ENCODE measurements at regions not wholly inside any gene's neighbourhood (a gene's known extent, or its start where the extent isn't known, plus 50 kb on each side); places are given as distances from the start of the nearest gene placed in this dataset.

GRCh38 chr7:118114175-118114574 lies 69.8 kb upstream of the LSM8 start:
- DNase-seq, result no peak
- H3K27ac ChIP-seq, result no peak overlapping the region
- in situ Hi-C loops (cut with HindIII; ENCODE audit: low pct_ligation_motif_present, low sequenced_read_pairs), result no loop called here
- TF ChIP-seq, protein P1, sequence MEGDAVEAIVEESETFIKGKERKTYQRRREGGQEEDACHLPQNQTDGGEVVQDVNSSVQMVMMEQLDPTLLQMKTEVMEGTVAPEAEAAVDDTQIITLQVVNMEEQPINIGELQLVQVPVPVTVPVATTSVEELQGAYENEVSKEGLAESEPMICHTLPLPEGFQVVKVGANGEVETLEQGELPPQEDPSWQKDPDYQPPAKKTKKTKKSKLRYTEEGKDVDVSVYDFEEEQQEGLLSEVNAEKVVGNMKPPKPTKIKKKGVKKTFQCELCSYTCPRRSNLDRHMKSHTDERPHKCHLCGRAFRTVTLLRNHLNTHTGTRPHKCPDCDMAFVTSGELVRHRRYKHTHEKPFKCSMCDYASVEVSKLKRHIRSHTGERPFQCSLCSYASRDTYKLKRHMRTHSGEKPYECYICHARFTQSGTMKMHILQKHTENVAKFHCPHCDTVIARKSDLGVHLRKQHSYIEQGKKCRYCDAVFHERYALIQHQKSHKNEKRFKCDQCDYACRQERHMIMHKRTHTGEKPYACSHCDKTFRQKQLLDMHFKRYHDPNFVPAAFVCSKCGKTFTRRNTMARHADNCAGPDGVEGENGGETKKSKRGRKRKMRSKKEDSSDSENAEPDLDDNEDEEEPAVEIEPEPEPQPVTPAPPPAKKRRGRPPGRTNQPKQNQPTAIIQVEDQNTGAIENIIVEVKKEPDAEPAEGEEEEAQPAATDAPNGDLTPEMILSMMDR (IDR thresholded peaks at IDR 0.05; ENCODE audit: low read depth, low read length, missing control alignments), result no peak
- no peak overlapping the region for H3K4me3 ChIP-seq (ENCODE audit: low read depth, low read length)
- H3K27me3 ChIP-seq (replicated peaks), result no peaks in the 10 kb centered on the region
- H3K36me3 ChIP-seq (replicated peaks), result no peaks in the 10 kb centered on the region

DNA sequence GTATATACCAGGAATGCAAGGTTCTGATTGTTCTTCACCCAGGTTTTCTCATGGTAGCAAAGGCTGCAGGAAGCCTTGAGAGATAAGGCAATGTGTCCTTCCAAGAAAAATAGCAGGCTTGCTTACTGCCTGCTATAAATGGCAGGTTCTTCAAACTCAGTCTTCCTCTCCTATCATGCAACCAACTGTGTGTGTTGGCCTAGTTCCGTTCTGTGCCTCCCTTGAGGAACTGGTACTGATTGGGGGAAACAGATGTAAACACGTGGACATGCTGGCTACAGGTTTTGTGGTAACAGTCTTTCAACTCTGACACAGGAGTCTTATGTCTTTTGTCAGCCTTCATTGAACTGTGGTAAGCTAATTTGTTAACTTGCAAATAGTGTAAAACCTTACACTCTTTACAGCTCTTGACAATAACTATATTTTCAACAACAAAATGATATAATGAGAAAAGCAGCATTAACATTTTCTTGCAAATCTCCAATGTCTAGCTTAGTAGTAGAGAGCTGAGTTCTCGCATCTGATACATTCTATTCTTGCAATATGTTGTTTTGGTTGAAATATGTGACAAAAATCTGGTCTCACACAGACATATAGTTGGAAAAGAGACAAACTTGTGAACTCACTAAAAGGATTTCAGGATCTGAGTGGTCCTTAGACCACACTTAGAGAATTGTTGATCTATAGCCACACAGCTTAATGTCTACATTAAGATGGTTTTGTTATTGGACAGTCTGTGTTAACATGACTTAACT lies 54.7 kb upstream of the LSM8 start:
- Histone ChIP-seq H3K27me3 (replicated peaks) (no peaks in the 10 kb centered on the region), H3K27ac (no peak overlapping the region), H3K36me3 (replicated peaks) (no peaks in the 10 kb centered on the region), H3K4me3 (ENCODE audit: low read depth, low read length) (no peak overlapping the region)
- TF ChIP-seq, protein P1 (IDR thresholded peaks at IDR 0.05; ENCODE audit: low read depth, low read length, missing control alignments), result no peak
- no peak for DNase-seq
- in situ Hi-C loops (cut with HindIII; ENCODE audit: low pct_ligation_motif_present, low sequenced_read_pairs), result no loop called here

GRCh38 chr7:118132764-118133163 lies 51.2 kb upstream of the LSM8 start:
- TF ChIP-seq, protein P1 (IDR thresholded peaks at IDR 0.05; ENCODE audit: low read depth, low read length, missing control alignments), result no peak
- in situ Hi-C loops (cut with HindIII; ENCODE audit: low pct_ligation_motif_present, low sequenced_read_pairs), result no loop called here
- H3K4me3 ChIP-seq (ENCODE audit: low read depth, low read length), result no peak overlapping the region
- DNase-seq, result no peak
- no peak overlapping the region for H3K27ac ChIP-seq
- no peaks in the 10 kb centered on the region for H3K27me3 ChIP-seq (replicated peaks)
- H3K36me3 ChIP-seq (replicated peaks), result no peaks in the 10 kb centered on the region
